AG04449 (cell line): ENCODE measurements at regions not wholly inside any gene's neighbourhood (a gene's known extent, or its start where the extent isn't known, plus 50 kb on each side); places are given as distances from the start of the nearest gene placed in this dataset.

Experiments
- CTCF ChIA-PET: fragments of 350-600 bp; formaldehyde crosslinking; extraction: SDS; loops from one replicate; lab custom pipeline; 2021; ENCODE audit warnings: antibody characterized with exemption; lab: Yijun Ruan, JAX
- POLR2A ChIA-PET: fragments of 400-600, 350-600 bp; formaldehyde crosslinking; extraction: SDS; loops from one replicate; lab custom pipeline; 2020; ENCODE audit warnings: antibody characterized with exemption, inconsistent platforms; lab: Yijun Ruan, JAX
- DNase-seq: peaks from one replicate; pipeline ENCODE4 v3.0.0-alpha.2; 2010; ENCODE audit warnings: low read depth, low spot score
- H3K4me3 ChIP-seq: 2 replicates; pipeline ENCODE4 v1.5.1; 2011; ENCODE audit warnings: low read depth, mild to moderate bottlenecking, control low read depth, low read length
- CTCF ChIP-seq: IDR thresholded peaks from one replicate; pipeline ENCODE4 v1.5.1; 2011; ENCODE audit warnings: mild to moderate bottlenecking, moderate library complexity, low read length, control low read depth, inconsistent platforms; ENCODE audit not compliant: insufficient read depth; ENCODE audit errors: missing control alignments

DNA sequence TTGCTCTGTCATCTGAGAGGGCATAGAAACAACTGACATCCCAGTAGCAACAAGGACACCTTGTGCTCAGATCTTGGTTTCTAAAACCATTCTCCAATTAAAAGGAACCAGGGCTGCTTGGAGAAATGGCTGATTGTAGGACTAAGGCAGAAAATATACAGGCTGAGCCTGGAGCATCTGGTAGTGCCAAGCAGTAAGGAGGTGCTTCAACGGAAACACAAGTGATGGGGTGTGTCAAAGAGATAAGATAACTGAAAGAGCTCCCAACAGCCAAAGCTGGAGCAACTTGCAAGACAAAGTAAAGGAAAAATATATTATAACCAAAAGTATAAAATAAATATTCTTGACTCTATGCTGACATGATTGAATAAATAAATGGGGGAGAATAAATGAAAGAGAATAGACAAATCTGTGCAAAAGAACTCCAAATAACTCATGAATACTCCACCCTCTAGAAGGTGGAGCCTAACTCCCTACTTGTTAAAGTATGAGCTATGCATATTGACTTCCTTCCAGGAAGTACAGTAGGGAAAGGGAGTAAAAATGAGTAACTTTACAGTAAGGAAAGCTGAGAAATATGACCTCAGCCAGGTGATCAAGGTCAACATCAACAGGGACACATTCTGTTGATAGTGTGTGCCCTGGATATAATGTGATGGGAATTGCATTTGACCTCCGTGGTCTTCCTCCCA is 162.4 kb downstream of the NOC3L start:
- H3K4me3 ChIP-seq: no peak overlapping the region
- ChIA-PET POLR2A (no interaction called here), CTCF (interaction anchor here (1.0 kb wide), 1 partner anchor 124 kb away, joined by 3 read pairs; no protein-coding TSS in a partner anchor)
- TF ChIP-seq CTCF: no peak
- DNase-seq: no peak

- ChIA-PET POLR2A (no interaction called here), CTCF (no interaction called here)
- no peak for DNase-seq
- TF ChIP-seq CTCF: no peak
- no peak overlapping the region for H3K4me3 ChIP-seq
Measured at GRCh38 chr10:94205396-94205831, 157.3 kb downstream of the NOC3L start.

GRCh38 chr10:94206176-94206575 is 156.6 kb downstream of the NOC3L start:
- no peak for DNase-seq
- no peak for TF ChIP-seq CTCF
- ChIA-PET POLR2A (no interaction called here), CTCF (interaction anchor here (1.8 kb wide), 1 partner anchor 130 kb away, joined by 5 read pairs; no protein-coding TSS in a partner anchor)
- H3K4me3 ChIP-seq: no peak overlapping the region

GRCh38 chr10:94208315-94208714 is 154.4 kb downstream of the NOC3L start:
- H3K4me3 ChIP-seq: no peak overlapping the region
- CTCF ChIA-PET: no interaction called here
- TF ChIP-seq CTCF: no peak
- POLR2A ChIA-PET: no interaction called here
- DNase-seq: no peak

GRCh38 chr10:94210440-94211168 is 152.1 kb downstream of the NOC3L start:
- CTCF ChIA-PET: no interaction called here
- no peak for TF ChIP-seq CTCF
- no peak for DNase-seq
- H3K4me3 ChIP-seq: no peak overlapping the region
- POLR2A ChIA-PET: no interaction called here

GRCh38 chr10:94211169-94211510 is 151.6 kb downstream of the NOC3L start:
- TF ChIP-seq CTCF: no peak
- no peak for DNase-seq
- POLR2A ChIA-PET: no interaction called here
- CTCF ChIA-PET: no interaction called here
- H3K4me3 ChIP-seq: no peak overlapping the region
